ENCODE measurements at regions not wholly inside any gene's neighbourhood (a gene's known extent, or its start where the extent isn't known, plus 50 kb on each side); places are given as distances from the start of the nearest gene placed in this dataset.

DNA sequence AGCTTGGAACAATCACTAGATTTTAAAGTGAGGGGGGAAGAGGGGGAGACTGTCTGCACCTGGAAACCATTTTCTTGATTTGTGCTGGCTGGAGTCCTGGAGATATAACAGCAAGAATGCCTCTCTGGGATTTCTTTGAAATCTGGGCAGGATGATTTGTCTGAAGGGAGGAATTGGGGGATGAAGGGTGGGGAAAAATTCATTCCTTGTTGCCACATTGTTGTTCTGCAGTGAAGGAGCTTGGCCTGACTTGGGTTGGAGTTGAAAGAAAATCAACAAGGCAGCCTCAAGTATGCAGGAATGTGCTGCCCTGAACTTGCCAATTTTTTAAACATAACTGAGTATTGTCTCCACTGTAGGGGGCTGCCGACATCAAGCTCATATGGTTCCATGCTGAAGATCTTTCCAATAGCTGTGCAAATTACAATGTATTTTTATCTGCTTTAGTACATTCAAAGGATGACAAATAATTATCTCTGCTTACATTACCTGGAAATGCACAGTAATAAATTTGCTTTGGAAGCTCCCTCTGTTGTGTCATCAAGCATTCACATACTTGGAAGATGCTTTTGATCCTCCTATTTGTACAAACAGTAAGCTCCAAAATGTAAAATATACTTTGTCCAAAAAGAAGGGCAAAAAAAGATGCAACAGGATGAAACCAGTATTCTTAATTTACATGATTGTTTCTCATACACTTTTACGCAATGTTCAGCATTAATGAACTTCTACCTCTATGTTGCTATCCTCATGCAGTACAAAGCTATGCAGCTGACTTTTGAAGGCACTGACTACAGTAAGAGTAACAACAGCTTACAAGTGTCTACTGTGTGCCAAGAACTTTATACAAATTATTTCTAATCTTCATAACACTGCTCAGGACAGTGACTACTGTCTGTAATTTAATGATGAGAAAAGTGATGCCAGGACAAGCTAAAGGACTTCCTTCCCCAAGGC lies 627.9 kb upstream of the KLF12 start (continued):
- TF ChIP-seq TEAD4 (IDR thresholded peaks at IDR 0.05; ENCODE audit: borderline replicate concordance, insufficient read depth), result peak; percentile 34; the same call in 1 of the 2 replicates
- TF ChIP-seq, protein P1, sequence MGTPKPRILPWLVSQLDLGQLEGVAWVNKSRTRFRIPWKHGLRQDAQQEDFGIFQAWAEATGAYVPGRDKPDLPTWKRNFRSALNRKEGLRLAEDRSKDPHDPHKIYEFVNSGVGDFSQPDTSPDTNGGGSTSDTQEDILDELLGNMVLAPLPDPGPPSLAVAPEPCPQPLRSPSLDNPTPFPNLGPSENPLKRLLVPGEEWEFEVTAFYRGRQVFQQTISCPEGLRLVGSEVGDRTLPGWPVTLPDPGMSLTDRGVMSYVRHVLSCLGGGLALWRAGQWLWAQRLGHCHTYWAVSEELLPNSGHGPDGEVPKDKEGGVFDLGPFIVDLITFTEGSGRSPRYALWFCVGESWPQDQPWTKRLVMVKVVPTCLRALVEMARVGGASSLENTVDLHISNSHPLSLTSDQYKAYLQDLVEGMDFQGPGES (IDR thresholded peaks at IDR 0.05; ENCODE audit: low read depth, low read length), result no peak

DNA sequence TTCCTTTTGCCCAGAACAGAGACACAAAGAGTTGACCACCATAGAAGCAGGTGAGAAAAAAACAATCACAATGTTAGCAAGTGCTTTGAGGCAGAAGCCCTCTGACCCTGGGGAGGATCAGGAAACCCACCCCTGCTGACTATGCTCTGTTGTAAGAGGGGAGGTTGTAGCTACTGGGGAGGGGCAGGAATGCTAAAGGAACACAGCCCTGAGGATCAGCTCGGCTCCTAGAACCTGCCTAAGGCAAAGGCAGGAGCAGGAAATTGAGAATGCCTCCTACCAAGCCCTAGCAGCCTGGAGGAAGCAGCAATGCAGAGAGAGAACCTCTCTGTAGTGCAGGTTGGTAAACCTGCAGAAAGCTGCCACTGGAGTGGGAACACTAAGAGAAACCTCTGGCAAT lies 624.0 kb upstream of the KLF12 start:
- H3K4me2 ChIP-seq, result no peak overlapping the region
- no peak overlapping the region for H3K4me3 ChIP-seq (ENCODE audit: low read depth in 2 of 2, low read length in 1 of 2)
- no peaks in the 10 kb centered on the region for H3K9me2 ChIP-seq
- no peak overlapping the region for H3K27ac ChIP-seq (ENCODE audit: low read depth in 2 of 2, low read length in 1 of 2)
- no peak overlapping the region for H3K9ac ChIP-seq
- H2AFZ ChIP-seq (ENCODE audit: low read depth), result no peak overlapping the region
- peaks cover 0 to 7% of the 10 kb centered on the region in 2 experiments; a peak in 2 of 4 replicates for H3K4me1 ChIP-seq (ENCODE audit: control insufficient read depth in 1 of 2, insufficient read depth in 2 of 2, low read depth in 1 of 2, low read length in 1 of 2)
- POLR2A ChIA-PET, result no interaction called here
- no peaks in the 10 kb centered on the region for H3K9me3 ChIP-seq
- DNase-seq, result no peak
- 63% methylated on average over 1 of the region's 1 CpG for WGBS (ENCODE audit: low lambda C conversion rate)
- H3K27me3 ChIP-seq (ENCODE audit: insufficient read depth), result no peaks in the 10 kb centered on the region
- CTCF ChIA-PET, result no interaction called here
- H3K79me2 ChIP-seq (ENCODE audit: insufficient read depth), result no peaks in the 10 kb centered on the region
- TF ChIP-seq, protein P2, sequence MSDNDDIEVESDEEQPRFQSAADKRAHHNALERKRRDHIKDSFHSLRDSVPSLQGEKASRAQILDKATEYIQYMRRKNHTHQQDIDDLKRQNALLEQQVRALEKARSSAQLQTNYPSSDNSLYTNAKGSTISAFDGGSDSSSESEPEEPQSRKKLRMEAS (IDR thresholded peaks at IDR 0.05; ENCODE audit: low read depth), result no peak
- no peak for TF ChIP-seq TEAD4 (IDR thresholded peaks at IDR 0.05; ENCODE audit: borderline replicate concordance, insufficient read depth)
- no peak for TF ChIP-seq FOXJ3 (CRISPR knock-in tag; IDR thresholded peaks at IDR 0.05)
- no peak for TF ChIP-seq FOSL2 (IDR thresholded peaks at IDR 0.05; ENCODE audit: borderline replicate concordance, low read depth)
- TF ChIP-seq ZBTB33 (IDR thresholded peaks at IDR 0.05; ENCODE audit: borderline replicate concordance, low read depth), result no peak
- no peak for TF ChIP-seq JUND (IDR thresholded peaks at IDR 0.05)
- no peaks in the 10 kb centered on the region for H3K36me3 ChIP-seq (replicated peaks in 1 of 2; ENCODE audit: control insufficient read depth in 1 of 2, insufficient read depth in 2 of 2, low read length in 1 of 2)
- H4K20me1 ChIP-seq (ENCODE audit: insufficient read depth), result no peaks in the 10 kb centered on the region
- no peaks in the 10 kb centered on the region for H3F3A ChIP-seq (replicated peaks; ENCODE audit: insufficient read depth)

GRCh38 chr13:74755065-74755464 lies 620.9 kb upstream of the KLF12 start:
- Histone ChIP-seq H3K9me3 (no peaks in the 10 kb centered on the region), H3K79me2 (ENCODE audit: insufficient read depth) (no peaks in the 10 kb centered on the region), H4K20me1 (ENCODE audit: insufficient read depth) (no peaks in the 10 kb centered on the region), H3K4me3 (ENCODE audit: low read depth in 2 of 2, low read length in 1 of 2) (no peak overlapping the region), H3K9ac (no peak overlapping the region), H3K27ac (ENCODE audit: low read depth in 2 of 2, low read length in 1 of 2) (no peak overlapping the region), H3K9me2 (no peaks in the 10 kb centered on the region), H3K36me3 (replicated peaks in 1 of 2; ENCODE audit: control insufficient read depth in 1 of 2, insufficient read depth in 2 of 2, low read length in 1 of 2) (no peaks in the 10 kb centered on the region), H3F3A (replicated peaks; ENCODE audit: insufficient read depth) (no peaks in the 10 kb centered on the region), H3K27me3 (ENCODE audit: insufficient read depth) (no peaks in the 10 kb centered on the region), H3K4me1 (ENCODE audit: control insufficient read depth in 1 of 2, insufficient read depth in 2 of 2, low read depth in 1 of 2, low read length in 1 of 2) (peaks cover 0 to 4% of the 10 kb centered on the region in 2 experiments; a peak in 1 of 4 replicates), H3K4me2 (no peak overlapping the region), H2AFZ (ENCODE audit: low read depth) (no peak overlapping the region)
- ChIA-PET POLR2A (no interaction called here), CTCF (interaction anchor here (1.0 kb wide), 1 partner anchor 9 kb away, joined by 3 read pairs; no protein-coding TSS in a partner anchor)
- 50% methylated on average over 2 of the region's 2 CpGs for WGBS (ENCODE audit: low lambda C conversion rate)
- no peak for DNase-seq
- TF ChIP-seq SIN3A (IDR thresholded peaks at IDR 0.05; ENCODE audit: borderline replicate concordance, low read depth, low read length), result no peak
- no peak for TF ChIP-seq ZBTB33 (IDR thresholded peaks at IDR 0.05; ENCODE audit: borderline replicate concordance, low read depth)
- TF ChIP-seq ELF1 (IDR thresholded peaks at IDR 0.05), result no peak
- TF ChIP-seq RXRA (IDR thresholded peaks at IDR 0.05; ENCODE audit: borderline replicate concordance, low read depth), result no peak
- TF ChIP-seq GATA2 (CRISPR knock-in tag; IDR thresholded peaks at IDR 0.05), result no peak
- TF ChIP-seq, protein P2 (IDR thresholded peaks at IDR 0.05; ENCODE audit: low read depth), result no peak
- no peak for TF ChIP-seq GABPA (IDR thresholded peaks at IDR 0.05; ENCODE audit: low read depth)
- TF ChIP-seq POLR2AphosphoS5 (IDR thresholded peaks at IDR 0.05; ENCODE audit: low read depth, low read length), result no peak
- TF ChIP-seq NRF1 (IDR thresholded peaks at IDR 0.05; ENCODE audit: low read depth, low read length), result no peak
- TF ChIP-seq USF1 (IDR thresholded peaks at IDR 0.05; ENCODE audit: borderline replicate concordance, low read depth), result no peak
- TF ChIP-seq RAD21 (IDR thresholded peaks at IDR 0.05; ENCODE audit: low read length), result no peak
- TF ChIP-seq RCOR1 (IDR thresholded peaks at IDR 0.05; ENCODE audit: low read length), result no peak
- no peak for TF ChIP-seq FOSL2 (IDR thresholded peaks at IDR 0.05; ENCODE audit: borderline replicate concordance, low read depth)
